NB4 (cell line): ENCODE measurements at regions not wholly inside any gene's neighbourhood (a gene's known extent, or its start where the extent isn't known, plus 50 kb on each side); places are given as distances from the start of the nearest gene placed in this dataset.

Source experiments
- POLR2A ChIP-seq: IDR thresholded peaks from 2 replicates; pipeline ENCODE4 v1.6.1; 2011; ENCODE audit warnings: mild to moderate bottlenecking; ENCODE audit not compliant: insufficient read length; ENCODE audit errors: extremely low read depth
- TF ChIP-seq, protein P1 (sequence below): IDR thresholded peaks from 2 replicates; pipeline ENCODE4 v1.6.1; 2011; ENCODE audit warnings: low read depth, low read length
- TF ChIP-seq, protein P2 (sequence below): IDR thresholded peaks from one replicate; pipeline ENCODE4 v1.5.1; 2012; ENCODE audit warnings: low read depth, low read length

DNA sequence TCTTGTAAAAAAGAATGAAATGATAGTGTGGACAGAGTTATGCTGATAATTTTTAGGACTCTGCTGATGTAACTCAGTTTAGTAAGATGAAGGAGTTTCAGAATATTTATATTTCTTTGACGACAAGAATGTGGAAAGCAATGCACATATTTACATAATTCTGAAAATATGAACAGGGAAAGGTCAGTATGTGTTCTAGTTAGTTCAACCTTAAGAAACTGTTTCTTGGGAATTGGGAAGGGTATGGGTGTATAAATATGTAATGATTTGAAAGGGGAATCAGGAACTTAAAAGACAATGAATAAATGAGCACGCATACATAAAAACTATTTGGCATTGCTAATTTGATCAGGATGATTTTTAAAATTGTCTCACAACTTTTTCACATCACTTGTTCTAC, 1226.1 kb downstream of the SI start:
- TF ChIP-seq, protein P1, sequence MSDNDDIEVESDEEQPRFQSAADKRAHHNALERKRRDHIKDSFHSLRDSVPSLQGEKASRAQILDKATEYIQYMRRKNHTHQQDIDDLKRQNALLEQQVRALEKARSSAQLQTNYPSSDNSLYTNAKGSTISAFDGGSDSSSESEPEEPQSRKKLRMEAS, result no peak
- TF ChIP-seq, protein P2, sequence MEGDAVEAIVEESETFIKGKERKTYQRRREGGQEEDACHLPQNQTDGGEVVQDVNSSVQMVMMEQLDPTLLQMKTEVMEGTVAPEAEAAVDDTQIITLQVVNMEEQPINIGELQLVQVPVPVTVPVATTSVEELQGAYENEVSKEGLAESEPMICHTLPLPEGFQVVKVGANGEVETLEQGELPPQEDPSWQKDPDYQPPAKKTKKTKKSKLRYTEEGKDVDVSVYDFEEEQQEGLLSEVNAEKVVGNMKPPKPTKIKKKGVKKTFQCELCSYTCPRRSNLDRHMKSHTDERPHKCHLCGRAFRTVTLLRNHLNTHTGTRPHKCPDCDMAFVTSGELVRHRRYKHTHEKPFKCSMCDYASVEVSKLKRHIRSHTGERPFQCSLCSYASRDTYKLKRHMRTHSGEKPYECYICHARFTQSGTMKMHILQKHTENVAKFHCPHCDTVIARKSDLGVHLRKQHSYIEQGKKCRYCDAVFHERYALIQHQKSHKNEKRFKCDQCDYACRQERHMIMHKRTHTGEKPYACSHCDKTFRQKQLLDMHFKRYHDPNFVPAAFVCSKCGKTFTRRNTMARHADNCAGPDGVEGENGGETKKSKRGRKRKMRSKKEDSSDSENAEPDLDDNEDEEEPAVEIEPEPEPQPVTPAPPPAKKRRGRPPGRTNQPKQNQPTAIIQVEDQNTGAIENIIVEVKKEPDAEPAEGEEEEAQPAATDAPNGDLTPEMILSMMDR, result no peak
- TF ChIP-seq POLR2A, result no peak
